ENCODE measurements at regions not wholly inside any gene's neighbourhood (a gene's known extent, or its start where the extent isn't known, plus 50 kb on each side); places are given as distances from the start of the nearest gene placed in this dataset.
A peak's percentile ranks its signal among the peaks of the same experiment; 100 is the strongest.

DNA sequence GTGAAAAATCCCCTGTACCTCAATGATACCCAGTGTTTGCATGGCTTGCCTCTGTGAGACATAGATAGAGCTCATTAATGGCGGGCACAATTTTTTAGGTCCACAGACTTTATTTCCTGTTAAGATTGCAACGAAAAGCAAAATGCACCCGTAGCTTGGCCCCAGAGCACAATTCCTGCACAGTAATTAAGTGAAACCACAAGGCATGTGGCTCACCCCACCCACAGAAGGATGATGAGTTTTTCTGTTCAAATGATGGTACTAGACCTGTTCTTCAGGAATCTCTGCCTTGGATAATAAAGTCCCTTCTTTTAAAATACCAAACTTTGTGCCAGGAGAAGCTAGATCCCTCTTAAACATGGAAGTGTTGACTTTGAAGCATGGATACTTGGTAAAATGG lies 738.1 kb downstream of the QKI start:
- DNase-seq (ENCODE audit: low spot score), result no peak

DNA sequence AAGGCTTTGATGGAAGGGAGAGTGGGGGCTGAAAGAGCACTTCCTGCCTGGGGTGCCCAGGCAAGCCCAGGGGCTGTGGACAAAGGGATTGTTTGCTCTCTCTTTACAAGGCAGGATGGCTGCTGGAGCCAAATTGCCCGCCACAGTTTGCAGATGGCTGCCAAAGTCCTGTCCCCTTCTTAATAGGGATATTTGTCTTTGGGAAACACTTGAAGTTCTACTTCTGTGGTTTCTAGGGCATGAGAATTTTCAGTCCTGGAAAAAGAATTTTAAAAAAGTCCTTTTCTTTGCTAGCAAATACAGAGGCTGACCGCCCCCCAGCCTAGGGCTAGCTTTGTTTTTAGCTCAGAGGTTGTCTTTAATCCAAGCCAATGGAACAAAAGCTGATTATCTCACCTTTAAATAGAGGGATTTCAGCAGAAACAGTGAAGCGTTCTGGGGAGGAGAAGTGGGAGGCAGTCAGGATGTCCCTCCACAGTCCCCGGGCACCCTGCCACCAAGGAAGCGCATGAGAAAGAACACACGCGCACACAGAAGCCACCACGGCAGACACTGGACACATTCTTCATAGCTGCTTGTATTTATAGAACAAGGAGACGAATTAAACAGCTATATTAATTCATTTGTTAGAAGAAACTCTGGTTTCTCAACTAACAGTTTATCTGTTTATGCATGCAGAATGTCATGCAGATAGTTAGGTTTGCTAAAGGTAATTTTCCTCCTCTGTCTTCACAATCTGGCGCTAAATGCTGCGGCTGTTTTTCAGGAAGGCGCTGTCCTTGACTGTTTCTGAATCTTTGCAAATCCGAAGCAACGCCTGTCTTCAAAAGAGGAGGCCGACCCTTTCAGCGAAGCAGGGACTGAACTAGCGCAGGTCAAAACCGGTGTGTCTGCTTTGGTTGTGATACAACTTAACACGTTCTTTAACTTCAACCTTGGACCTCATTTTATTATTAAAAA lies 736.9 kb downstream of the QKI start:
- no peak for DNase-seq (ENCODE audit: low spot score)

DNA sequence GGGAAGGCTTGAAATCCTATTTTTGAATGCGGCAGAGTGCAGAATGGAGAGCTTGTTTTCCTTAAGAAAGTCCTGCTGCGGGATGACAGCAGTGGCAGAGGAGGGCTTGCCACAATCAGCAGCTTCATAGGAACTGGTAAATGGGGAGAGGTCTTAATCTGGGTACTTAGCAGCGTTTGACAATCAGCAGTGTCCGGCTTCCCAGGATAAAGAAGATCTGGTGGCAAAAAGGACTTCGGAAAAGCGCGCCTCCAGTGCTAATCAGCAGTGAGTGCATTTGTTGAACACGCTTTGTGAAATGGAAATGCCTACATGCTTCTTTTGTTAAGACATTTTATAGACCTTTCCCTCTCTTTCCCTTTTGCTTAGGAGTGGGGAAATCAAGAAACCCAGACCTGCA lies 735.7 kb downstream of the QKI start:
- DNase-seq (ENCODE audit: low spot score), result no peak

DNA sequence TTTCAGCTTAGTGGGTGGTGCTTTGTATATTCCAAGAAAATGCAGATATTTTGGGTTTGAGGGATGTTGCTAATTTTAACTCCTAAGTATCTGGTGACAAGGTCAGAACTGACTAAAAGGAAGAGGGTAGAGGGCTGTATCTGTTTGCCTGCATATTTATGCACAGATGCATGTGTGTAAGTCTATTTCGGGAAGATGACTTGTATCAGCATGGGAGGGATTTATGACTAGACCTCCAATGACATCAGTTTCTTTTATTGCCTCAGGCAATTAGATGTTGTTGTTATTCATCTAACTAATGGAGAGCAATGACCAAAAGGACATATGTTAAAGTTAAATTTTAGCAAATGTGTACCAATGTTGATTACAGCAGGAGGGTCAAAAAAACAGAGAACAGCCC lies 734.3 kb downstream of the QKI start:
- no peak for DNase-seq (ENCODE audit: low spot score)

DNA sequence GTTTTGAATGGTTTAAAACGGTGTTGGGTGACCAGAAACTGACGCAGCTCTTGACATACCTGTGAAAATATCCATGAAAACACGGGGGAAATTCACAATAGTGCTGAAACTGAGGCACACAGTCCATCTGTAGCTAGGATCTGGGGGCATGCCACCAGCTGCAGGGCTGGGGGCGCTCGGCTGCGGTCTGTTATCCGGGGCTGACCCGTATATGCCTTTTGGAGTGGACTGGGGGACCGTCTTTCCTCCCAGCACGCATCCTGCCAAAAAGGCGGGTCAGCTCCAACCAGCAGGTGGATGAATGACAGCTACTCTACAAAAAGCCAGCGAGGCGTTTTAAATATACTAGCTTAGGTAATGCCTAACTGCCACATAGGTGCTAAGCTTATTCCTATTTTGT lies 729.8 kb downstream of the QKI start:
- no peak for DNase-seq (ENCODE audit: low spot score)

DNA sequence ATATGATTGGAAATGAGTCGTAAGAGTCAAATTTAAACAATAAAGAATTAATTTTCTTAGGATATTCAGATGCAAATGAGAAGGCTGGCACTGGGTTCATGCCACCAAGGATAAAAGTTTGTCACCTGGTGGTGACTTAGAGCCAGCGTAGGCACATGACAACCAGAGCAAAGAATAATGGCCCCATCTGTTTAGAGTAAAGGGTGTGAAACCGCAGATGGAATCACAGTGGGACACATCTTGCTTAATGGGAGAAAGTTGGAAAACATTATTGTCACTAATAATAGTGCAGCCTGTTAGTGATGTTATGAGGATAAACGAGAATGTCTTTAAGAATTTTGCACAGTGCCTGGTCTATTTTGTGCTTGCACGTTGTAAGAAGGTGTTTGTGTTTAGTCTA lies 727.8 kb downstream of the QKI start:
- DNase-seq (ENCODE audit: low spot score), result no peak

DNA sequence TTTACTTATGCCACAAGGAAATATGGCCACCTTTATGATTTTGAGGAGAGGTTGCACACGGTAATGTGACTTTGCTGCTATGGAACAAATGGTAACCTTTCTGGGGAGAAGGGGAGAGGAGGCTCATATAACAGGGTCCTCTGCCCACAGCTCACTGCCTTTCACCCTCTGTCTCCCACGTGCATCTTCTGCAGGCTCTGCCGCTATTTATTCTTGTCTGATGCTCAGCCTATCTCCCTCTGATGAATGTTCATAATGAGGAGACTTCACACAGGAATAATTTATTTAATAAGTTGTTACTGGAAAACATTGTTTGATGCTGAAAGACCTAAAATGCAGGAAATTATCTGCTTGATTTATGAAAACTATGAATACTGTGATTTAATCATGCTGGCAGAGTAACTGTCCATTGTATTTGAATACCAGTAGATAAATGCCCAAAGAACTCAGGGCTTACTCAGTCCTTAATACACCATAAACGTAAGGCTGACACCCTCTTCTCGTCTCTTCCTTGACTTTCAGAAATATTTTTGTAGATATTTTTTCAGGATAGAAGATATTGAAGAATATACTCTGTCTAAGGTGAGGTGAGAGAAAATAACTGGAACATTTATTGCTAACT lies 721.1 kb downstream of the QKI start:
- no peak for DNase-seq (ENCODE audit: low spot score)

DNA sequence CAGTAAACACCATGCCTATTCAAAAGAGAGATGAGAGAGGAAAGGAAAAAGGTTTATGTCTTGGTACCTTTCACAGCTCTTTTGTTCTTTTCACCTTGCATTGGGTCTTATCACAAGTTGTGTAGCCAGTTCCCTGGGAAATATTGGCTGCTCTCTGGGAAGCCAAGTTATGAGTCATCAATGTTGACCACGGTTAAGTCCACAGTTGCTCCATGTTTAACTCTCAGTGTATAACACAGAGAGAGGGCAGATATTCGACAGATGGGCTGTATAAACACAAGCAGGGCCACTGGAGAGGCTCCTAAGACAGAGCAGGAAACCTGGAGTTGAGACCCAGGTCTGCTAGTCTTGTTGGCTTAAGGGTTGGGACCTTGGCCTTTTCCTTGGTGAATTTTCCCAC lies 718.6 kb downstream of the QKI start:
- DNase-seq (ENCODE audit: low spot score), result no peak

DNA sequence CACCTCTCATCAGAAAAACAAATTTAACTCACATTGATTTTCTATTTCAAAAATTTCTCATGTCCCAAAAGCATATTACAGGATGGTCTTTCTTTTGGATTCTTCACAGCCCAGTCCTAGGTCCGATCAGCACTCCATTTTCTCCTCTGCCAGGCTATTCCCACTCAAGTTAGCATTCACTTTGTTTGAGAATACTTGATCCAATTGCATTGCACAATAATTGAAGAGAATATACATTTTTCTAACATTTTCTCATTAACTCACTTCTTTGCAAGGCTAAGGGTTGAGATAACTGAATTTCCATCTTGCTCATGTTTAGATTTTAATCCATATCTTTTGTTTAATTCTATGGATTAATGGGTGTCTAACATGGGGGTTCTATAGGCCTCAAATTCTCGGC lies 716.1 kb downstream of the QKI start:
- DNase-seq (ENCODE audit: low spot score), result no peak

DNA sequence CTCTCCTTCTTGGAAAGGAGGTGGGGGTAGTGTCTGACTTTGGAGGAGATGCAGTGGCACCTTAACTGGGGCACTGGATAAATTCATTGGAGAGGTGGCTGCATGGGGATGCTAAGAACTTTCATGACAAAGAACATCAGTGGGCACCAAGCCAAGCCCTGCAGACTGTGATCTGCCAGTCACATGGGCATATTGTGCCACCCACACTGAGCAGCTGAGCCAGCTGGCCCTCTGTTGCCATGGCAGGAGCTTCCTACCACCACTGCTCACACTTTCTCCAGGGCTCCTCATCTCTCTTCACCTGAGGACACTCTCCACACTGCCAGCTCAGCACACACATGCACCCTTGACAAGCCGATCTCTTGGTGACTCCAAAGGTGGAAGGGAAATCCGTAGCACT lies 715.6 kb downstream of the QKI start:
- DNase-seq (ENCODE audit: low spot score), result no peak

DNA sequence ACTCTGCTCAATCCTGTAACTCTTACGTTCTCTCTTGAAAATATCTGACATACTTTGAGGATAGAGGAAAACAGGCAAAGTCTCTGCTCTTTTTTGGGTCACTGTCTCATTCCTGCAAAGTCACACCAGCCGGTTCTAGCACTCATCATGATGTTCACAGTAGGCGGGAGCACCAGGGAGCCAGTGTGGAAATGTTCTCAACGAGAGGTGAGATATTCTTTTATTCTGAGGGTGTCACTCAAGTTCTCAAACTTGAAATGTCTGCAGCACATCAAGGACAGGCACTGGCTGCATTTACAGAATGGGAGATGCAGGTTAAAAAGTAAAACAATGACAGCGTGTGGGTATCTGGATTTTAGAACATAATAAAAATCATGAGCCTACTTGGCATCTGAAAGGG lies 714.7 kb downstream of the QKI start:
- no peak for DNase-seq (ENCODE audit: low spot score)

DNA sequence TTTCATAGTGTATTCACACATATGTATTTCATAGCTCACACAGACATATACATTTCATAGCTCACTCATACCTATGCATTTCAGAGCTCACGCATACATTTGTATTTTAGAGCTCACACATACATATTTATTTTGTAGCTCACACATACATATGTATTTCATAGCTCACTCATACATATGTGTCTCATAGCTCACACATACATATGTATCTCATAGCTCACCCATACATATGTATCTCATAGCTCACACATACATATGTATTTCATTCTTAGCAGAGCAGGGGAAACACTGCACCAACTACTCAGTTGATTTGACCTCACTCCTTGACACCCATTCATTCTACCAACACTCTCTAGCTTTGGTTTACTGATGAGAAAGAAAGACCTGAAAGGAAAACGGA lies 713.6 kb downstream of the QKI start:
- DNase-seq (ENCODE audit: low spot score), result no peak

DNA sequence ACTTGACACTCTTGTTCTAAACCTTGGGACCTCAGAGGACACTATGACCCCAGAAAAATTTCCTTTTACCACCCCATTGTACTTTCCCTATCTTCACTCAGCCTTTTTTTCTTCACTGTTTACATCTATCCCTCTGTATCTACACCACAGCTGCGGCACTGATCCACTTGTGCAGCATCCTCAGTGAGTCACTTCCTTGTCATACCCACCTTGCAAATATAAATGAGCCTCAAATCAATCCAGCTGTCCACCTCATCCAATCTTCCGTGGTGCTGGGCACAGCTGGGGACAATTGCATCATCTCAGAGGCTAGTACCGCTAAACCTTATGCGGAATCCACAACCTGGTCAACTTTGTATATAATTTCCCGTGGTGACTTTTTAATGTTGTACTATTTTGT lies 710.5 kb downstream of the QKI start:
- DNase-seq (ENCODE audit: low spot score), result no peak

DNA sequence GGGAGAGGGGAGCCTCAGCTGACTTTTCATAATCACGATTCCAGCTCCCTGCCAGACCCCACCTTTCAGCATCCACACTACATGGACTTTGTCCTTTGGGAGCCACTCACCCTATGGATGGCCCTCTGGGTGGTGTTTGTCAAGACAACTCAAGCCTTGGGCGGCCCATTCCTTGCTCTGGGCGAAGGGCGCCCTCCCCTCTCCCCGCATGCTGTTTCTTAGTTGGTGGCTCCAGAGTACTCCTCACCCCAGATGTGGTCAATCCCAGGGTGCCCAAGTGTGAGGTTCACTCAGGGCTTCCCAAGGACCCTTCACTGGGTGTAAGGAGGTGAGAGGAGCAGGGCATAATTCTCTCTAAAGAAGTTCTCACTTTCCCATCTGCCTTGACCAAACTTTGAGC lies 710.0 kb downstream of the QKI start:
- DNase-seq (ENCODE audit: low spot score), result no peak

DNA sequence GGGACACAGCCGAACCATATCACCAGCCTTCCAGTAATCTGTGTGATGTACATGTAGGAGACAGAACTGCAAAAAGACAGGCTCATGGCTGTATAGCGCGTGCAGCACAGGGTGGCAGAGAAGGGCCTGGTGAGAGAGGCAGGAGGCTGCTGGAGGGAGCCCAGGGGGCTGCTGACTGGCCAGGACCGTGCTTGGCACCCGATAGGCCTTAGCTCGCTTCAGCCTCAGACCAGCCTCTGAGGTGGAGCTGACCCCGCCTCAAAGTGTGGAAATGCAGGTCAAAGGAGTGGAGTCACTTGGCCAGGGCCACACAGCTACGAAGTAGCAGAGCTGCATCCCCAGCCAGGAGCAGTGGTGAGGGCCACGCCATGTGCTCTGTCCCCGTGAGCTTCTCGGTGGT lies 707.6 kb downstream of the QKI start:
- no peak for DNase-seq (ENCODE audit: low spot score)

DNA sequence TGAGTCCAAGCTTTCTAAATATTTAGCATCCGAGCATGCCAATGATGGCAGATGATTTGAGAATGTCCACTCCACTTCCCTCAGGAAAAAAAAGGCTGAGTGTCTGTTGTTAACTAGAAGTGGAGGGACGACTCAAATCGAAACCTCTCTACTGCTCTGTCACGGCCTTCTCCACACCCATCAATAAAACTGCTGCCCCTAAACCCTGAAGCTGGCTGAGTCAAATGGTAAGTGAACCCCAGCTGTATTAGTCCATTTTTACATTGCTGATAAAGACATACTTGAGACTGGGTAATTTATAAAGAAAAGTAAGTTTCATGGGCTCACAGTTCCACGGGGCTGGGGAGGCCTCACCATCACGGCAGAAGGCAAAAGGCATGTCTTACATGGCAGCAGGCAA lies 707.0 kb downstream of the QKI start:
- DNase-seq (ENCODE audit: low spot score), result no peak

DNA sequence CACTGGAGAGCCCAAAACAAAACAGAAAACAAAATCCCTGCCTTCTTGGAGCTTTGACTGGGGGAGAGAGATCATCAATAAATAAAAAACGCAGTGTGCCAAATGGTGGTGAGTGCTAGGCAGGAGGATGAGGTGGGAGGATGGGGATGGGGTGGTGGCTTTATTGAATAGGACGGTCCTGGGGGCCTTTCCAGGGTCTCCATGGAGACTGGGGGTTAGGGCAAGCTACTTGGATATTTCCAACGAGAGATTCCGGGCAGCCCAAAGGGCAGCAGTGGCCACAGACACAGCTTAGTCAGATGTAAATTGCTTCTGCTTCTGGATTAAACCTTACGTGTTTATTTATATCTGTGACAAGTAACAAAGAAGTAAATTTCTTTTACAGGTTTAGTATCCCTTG lies 700.1 kb downstream of the QKI start:
- DNase-seq (ENCODE audit: low spot score), result no peak

DNA sequence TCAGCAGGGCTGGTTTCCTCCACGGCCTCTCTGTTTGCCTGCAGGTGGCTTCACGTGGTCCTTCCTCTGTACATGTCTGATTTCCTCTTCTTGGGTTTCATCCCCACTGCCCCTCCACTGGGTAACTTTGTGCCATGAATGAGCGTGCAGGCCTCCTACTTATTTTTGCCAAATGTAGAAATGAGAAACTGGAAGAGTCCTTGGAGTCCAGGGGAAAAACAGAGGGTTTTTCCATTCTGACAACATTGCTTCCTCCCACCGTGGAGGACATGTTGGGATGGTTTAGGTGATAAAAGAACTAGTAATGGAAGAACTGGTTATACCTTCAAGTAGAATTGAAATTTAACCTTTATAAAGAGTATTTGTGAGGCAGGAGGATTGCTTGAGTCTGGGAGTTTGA lies 699.5 kb downstream of the QKI start:
- no peak for DNase-seq (ENCODE audit: low spot score)

DNA sequence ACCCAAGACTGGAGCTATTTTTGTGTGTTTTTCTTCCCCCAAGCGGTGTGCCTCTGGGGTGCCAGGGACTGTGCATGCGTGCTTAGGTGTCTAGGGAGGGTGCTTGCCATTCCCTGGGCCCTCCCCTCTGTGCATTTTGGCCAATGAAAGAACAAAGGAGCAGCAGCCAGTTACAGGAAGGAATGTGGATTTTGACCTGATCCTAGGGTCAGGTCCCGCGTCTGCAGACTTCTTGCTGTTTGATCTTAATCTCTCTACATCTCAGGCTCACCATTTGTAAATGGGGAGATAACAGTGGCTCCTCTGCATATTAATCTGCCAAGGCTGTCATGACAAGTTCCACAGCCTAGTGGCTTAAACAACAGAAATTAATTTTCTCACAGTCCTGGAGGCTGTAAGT lies 699.1 kb downstream of the QKI start:
- no peak for DNase-seq (ENCODE audit: low spot score)

DNA sequence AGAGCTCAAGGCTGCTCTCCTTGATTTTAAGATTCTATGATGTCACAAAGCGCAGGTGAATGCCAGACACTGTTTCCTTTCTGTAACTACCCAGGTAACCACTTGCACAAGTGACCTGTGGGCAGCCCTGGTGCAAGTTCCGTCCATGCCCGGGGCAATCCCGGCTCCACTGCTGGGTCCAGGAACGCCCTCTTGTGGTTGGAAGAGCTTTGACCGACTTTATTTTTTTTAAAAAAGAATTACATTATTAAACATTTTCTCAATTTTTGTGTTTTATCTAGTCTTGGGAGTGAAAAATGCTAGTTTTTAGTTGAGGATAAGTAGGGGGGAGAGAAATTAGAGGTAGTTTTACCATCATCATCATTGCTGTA lies 695.2 kb downstream of the QKI start:
- DNase-seq (ENCODE audit: low spot score), result peak; percentile 58

DNA sequence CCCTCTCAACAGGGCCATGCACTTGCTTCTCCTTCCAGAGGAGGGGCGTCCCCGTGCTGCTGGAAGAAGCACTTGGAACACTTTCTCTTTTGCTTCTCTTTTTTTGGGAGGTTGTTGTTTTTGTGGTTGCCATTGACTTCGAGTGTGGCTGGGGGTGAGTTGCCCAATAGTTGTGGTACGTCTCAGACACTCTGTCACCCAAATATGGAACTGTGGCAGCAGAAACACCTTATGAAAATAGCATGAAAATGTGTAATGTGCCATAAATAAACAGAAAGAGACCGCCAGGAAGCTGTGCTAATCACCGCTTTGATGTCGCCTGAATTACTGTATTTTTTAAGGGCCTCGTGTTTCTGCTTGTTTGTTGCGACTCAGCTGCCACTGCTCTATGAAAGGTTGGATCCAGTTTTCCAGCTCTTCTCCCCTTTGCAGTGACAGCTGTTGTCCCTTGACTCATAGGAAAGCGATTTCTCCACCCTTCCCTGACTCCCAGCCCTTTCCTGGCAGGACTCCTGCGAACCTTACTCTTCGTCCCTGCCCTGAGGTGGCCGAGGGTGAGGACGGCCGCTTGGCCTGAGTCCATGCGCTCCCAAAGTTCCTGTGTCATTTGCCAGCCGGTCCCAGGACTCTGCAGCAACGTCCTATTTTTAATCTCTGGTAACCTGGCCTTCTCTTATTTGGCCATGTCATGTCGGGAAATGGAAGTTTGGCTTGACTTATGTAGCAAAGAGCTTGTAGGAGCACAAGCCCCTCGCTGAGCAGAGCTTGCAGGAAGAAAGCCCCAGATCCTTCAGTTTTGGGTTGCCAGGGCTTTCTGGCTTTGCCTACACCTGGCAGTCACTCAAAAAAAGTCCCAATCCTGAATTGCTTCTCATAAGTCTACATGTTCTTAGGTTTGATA lies 694.6 kb downstream of the QKI start:
- peak; percentile 66 for DNase-seq (ENCODE audit: low spot score)

DNA sequence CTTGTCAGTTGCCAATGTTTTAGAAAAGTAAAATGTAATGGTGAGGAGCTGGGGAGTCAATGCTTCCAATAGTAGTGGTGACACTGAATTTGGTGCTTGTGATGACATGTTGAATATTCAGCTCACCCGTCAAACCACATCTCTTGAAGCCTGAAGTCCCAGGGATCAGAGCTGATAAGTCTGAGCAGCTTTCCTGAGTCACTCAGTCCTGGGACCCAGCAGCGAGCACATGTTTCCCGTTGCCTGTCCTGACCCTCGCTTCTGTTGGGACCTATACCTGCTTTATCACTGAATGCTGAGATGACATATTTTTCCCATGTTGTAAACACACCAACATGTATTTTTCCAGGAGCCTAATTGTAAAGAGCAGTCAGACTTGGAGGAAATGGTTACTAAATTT lies 693.6 kb downstream of the QKI start:
- DNase-seq (ENCODE audit: low spot score), result no peak
